ENCODE measurements at regions not wholly inside any gene's neighbourhood (a gene's known extent, or its start where the extent isn't known, plus 50 kb on each side); places are given as distances from the start of the nearest gene placed in this dataset.

- TF ChIP-seq CTCF (IDR thresholded peaks at IDR 0.05) (no peak), POLR2A (IDR thresholded peaks at IDR 0.05) (no peak)
These were observed 810.7 kb downstream of the MAFB start for GRCh38 chr20:39878320-39878719.
